GM12878 (cell line): ENCODE measurements at regions not wholly inside any gene's neighbourhood (a gene's known extent, or its start where the extent isn't known, plus 50 kb on each side); places are given as distances from the start of the nearest gene placed in this dataset.

Experiments used
- ATAC-seq: fragments of 200-7000 bp; cut with Tn5 transposase; 3 replicates; pipeline ENCODE4 v1.9.1; 2020; ENCODE audit warnings: mild to moderate bottlenecking, moderate library complexity
- BruUV-seq: library from RNA; stranded (reverse); fragments of 400-500 nt; replicated peaks from 2 replicates; lab custom pipeline; 2021; lab: Mats Ljungman, UMichigan
- CTCF ChIA-PET: fragments of 300-600 bp; sonication (Branson Sonifier 250); formaldehyde crosslinking; extraction: SDS; loops from one replicate; lab custom pipeline; 2021; ENCODE audit warnings: inconsistent platforms; lab: Yijun Ruan, JAX
- POLR2A ChIA-PET: fragments of 350-600 bp; formaldehyde crosslinking; extraction: SDS; loops from one replicate; lab custom pipeline; 2021; ENCODE audit warnings: inconsistent platforms; lab: Charles Lee
- RAD21 ChIA-PET: fragments of 300-600 bp; sonication (Branson Sonifier 250); formaldehyde crosslinking; loops from one replicate; lab custom pipeline; 2023; ENCODE audit warnings: antibody characterized with exemption; ENCODE audit not compliant: unreplicated experiment; lab: Charles Lee
- SMC1A ChIA-PET: fragments of 300-600 bp; sonication (Branson Sonifier 250); formaldehyde crosslinking; loops from one replicate; lab custom pipeline; 2023; ENCODE audit not compliant: unreplicated experiment, uncharacterized antibody; lab: Charles Lee
- DNase-seq: peaks from one replicate; pipeline ENCODE4 v3.0.0-alpha.2; 2011; ENCODE audit warnings: low read depth, low spot score
- FAIRE-seq: peaks from 3 replicates; lab custom pipeline; 2011; peaks lifted over from hg19 to GRCh38; lab: Jason Lieb, UNC
- H2AFZ ChIP-seq: 2 replicates; pipeline ENCODE4 v1.6.0; 2011; ENCODE audit warnings: low read depth, low read length, control low read depth; ENCODE audit not compliant: control insufficient read depth
- H3K27ac ChIP-seq: 2 replicates; pipeline ENCODE4 v1.5.1; 2011; ENCODE audit warnings: control low read depth; ENCODE audit not compliant: control insufficient read depth, insufficient read depth
- H3K27me3 ChIP-seq, 2 experiments: replicated peaks in 1 of 2; 2 replicates each; pipeline versions ENCODE4 v1.6.0 to v1.6.1; 2011; ENCODE audit warnings: low read length in 1 of 2; ENCODE audit not compliant: control insufficient read depth in 2 of 2, insufficient read depth in 2 of 2
- H3K36me3 ChIP-seq, 2 experiments: 2 replicates each; pipeline ENCODE4 v1.5.1; 2011; ENCODE audit warnings: low read length in 1 of 2; ENCODE audit not compliant: control insufficient read depth in 2 of 2, insufficient read depth in 2 of 2
- H3K4me1 ChIP-seq: 2 replicates; pipeline ENCODE4 v1.6.1; 2011; ENCODE audit warnings: mild to moderate bottlenecking, low read length, moderate library complexity, mixed read lengths; ENCODE audit not compliant: control insufficient read depth, insufficient read depth
- H3K4me2 ChIP-seq: 2 replicates; pipeline ENCODE4 v1.6.0; 2011; ENCODE audit warnings: control low read depth; ENCODE audit not compliant: control insufficient read depth, insufficient read depth
- H3K4me3 ChIP-seq: fragments of 200-600 bp; sonication (generic); 2 replicates; pipeline ENCODE4 v1.5.1; 2016
- H3K79me2 ChIP-seq: 2 replicates; pipeline ENCODE4 v1.6.0; 2011; ENCODE audit warnings: low read length; ENCODE audit not compliant: control insufficient read depth, insufficient read depth
- H3K9ac ChIP-seq: 2 replicates; pipeline ENCODE4 v1.8.0; 2011; ENCODE audit warnings: low read length, control low read depth, mixed read lengths; ENCODE audit not compliant: control insufficient read depth, insufficient read depth
- H3K9me3 ChIP-seq: replicated peaks from 3 replicates; pipeline ENCODE4 v1.5.1; 2011; ENCODE audit warnings: mild to moderate bottlenecking, low read length; ENCODE audit not compliant: control insufficient read depth, insufficient read depth
- H4K20me1 ChIP-seq: 2 replicates; pipeline ENCODE4 v1.6.0; 2011; ENCODE audit not compliant: control insufficient read depth, insufficient read depth
- BHLHE40 ChIP-seq, 2 experiments: fragments of 450-650 bp in 1 of 2; IDR thresholded peaks; 2 replicates each; pipeline ENCODE4 v1.6.1; 2011 to 2017; ENCODE audit warnings: low read depth in 2 of 2, borderline replicate concordance in 1 of 2, improper control_type of control experiment in 1 of 2, low read length in 1 of 2, mild to moderate bottlenecking in 1 of 2
- CBX3 ChIP-seq: fragments of 200-600 bp; sonication (generic); IDR thresholded peaks from 2 replicates; pipeline ENCODE4 v1.6.1; 2016; ENCODE audit warnings: low read depth, borderline replicate concordance
- CHD1 ChIP-seq: IDR thresholded peaks from 2 replicates; pipeline ENCODE4 v1.6.1; 2012; ENCODE audit warnings: low read depth, low read length, improper control_type of control experiment
- IRF4 ChIP-seq: IDR thresholded peaks from 2 replicates; pipeline ENCODE4 v1.6.1; 2011; ENCODE audit warnings: low read depth, low read length
- RB1 ChIP-seq: fragments of 450-650 bp; formaldehyde crosslinking; IDR thresholded peaks from 2 replicates; pipeline ENCODE4 v1.6.1; 2017; ENCODE audit warnings: mild to moderate bottlenecking, borderline replicate concordance
- SMC3 ChIP-seq: IDR thresholded peaks from 2 replicates; pipeline ENCODE4 v1.6.1; 2011; ENCODE audit warnings: low read length, improper control_type of control experiment, borderline replicate concordance
- WGBS: methylation state at CpG from one replicate; pipeline ENCODE4 v1.1.6; 2016; ENCODE audit warnings: low lambda C conversion rate; ENCODE audit not compliant: insufficient replicate concordance, insufficient coverage; ENCODE audit errors: missing lambda C conversion rate; 5-methylcytosine and 5-hydroxymethylcytosine counted together
- in situ Hi-C: fragments of 300-500 bp; cut with MboI; formaldehyde crosslinking; loops from 9 replicates; pipeline ENCODE4 v1.14.3; 2018; ENCODE audit warnings: mixed read lengths
- intact Hi-C: fragments of 100-400 bp; cut with micrococcal nuclease; formaldehyde crosslinking; loops from one replicate; pipeline ENCODE4 v1.14.2; 2022; ENCODE audit not compliant: unreplicated experiment
- TF ChIP-seq, protein P1 (sequence below): IDR thresholded peaks from 2 replicates; pipeline ENCODE4 v1.6.1; 2012; ENCODE audit warnings: mild to moderate bottlenecking, low read depth, low read length
- TF ChIP-seq, protein P2 (sequence below): IDR thresholded peaks from 2 replicates; pipeline ENCODE4 v1.6.1; 2012; ENCODE audit warnings: low read depth, low read length, improper control_type of control experiment
- TF ChIP-seq, protein P3 (sequence below), 3 experiments: IDR thresholded peaks in 2 of 3; conservative IDR thresholded peaks in 1 of 3; 2 replicates each; pipeline ENCODE4 v1.5.1; 2011; ENCODE audit warnings: low read depth in 3 of 3, low read length in 3 of 3, mild to moderate bottlenecking in 3 of 3, control low read depth in 2 of 3, moderate library complexity in 2 of 3, inconsistent platforms in 1 of 3, mixed read lengths in 1 of 3; ENCODE audit not compliant: control insufficient read depth in 2 of 3, insufficient read depth in 1 of 3; ENCODE audit errors: extremely low read depth in 1 of 3

DNA sequence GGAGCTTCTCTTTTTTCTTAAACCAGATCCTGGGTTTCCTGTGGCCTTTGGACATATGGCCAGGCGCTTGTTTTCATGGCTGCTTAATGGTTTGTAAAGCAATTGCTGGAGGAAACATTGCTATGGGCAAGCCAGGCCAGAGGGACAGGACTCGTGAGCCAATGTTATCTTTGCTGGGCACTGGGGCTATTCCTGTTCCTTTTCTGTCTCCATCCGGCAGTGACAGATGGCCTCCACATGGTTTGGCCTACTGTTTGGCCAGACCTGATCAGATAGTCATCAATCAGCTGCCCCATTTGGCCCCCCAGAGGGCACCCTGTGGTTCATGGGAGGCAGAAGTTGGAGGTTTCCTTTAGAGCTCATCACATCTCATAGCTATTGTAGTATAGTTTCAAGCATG is 326.1 kb upstream of the ROPN1 start (continued):
- TF ChIP-seq, protein P1, sequence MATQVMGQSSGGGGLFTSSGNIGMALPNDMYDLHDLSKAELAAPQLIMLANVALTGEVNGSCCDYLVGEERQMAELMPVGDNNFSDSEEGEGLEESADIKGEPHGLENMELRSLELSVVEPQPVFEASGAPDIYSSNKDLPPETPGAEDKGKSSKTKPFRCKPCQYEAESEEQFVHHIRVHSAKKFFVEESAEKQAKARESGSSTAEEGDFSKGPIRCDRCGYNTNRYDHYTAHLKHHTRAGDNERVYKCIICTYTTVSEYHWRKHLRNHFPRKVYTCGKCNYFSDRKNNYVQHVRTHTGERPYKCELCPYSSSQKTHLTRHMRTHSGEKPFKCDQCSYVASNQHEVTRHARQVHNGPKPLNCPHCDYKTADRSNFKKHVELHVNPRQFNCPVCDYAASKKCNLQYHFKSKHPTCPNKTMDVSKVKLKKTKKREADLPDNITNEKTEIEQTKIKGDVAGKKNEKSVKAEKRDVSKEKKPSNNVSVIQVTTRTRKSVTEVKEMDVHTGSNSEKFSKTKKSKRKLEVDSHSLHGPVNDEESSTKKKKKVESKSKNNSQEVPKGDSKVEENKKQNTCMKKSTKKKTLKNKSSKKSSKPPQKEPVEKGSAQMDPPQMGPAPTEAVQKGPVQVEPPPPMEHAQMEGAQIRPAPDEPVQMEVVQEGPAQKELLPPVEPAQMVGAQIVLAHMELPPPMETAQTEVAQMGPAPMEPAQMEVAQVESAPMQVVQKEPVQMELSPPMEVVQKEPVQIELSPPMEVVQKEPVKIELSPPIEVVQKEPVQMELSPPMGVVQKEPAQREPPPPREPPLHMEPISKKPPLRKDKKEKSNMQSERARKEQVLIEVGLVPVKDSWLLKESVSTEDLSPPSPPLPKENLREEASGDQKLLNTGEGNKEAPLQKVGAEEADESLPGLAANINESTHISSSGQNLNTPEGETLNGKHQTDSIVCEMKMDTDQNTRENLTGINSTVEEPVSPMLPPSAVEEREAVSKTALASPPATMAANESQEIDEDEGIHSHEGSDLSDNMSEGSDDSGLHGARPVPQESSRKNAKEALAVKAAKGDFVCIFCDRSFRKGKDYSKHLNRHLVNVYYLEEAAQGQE = no peak
- TF ChIP-seq RB1 (no peak), IRF4 (no peak)

DNA sequence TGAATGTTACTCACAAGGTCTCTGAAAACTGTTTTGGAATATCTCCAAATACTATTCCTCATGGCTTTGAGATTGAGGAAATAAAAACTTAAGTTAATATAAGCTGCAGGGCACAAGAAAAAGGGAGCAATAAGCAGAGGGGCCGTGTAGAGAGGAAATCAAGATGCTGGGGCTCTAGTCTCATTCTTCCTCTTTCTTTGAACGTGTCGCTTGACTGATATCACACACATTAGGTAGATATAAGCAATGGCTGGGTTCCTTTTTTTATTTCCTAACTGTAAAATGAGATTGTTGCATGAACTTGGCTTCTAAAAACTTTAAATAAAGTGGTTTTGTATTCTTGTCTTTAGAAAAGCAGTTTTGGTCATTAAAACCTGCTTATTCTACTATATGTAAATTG is 326.7 kb upstream of the ROPN1 start:
- 0 out of 4 replicates have a peak, but pooled peaks cover 0 to 1% of the 10 kb centered on the region in 2 experiments for H3K27me3 ChIP-seq
- no peaks in the 10 kb centered on the region for H3K4me1 ChIP-seq
- DNase-seq = no peak
- ChIA-PET POLR2A (no interaction called here), CTCF (interaction anchor here (0.8 to 1.2 kb wide), 3 partner anchors 8 to 149 kb away, joined by 3 to 5 read pairs (median 4); no protein-coding TSS in a partner anchor), RAD21 (no interaction called here)
- no peak for FAIRE-seq
- H2AFZ ChIP-seq = no peak overlapping the region
- H3K4me2 ChIP-seq = no peak overlapping the region
- intact Hi-C loops = no loop called here
- H3K36me3 ChIP-seq = no peaks in the 10 kb centered on the region
- no peak overlapping the region for H3K4me3 ChIP-seq
- 2% methylated on average over 3 of the region's 3 CpGs for WGBS
- BruUV-seq = no TSS peak
- no peak overlapping the region for H3K27ac ChIP-seq
- H3K79me2 ChIP-seq = no peaks in the 10 kb centered on the region
- ATAC-seq = no peak
- TF ChIP-seq SMC3 (no peak), BHLHE40 (IDR thresholded peaks at IDR 0.05; ENCODE audit: borderline replicate concordance in 1 of 2, low read depth in 2 of 2, low read length in 1 of 2) (no peak), CHD1 (no peak), CBX3 (no peak), RB1 (no peak)
- TF ChIP-seq, protein P2, sequence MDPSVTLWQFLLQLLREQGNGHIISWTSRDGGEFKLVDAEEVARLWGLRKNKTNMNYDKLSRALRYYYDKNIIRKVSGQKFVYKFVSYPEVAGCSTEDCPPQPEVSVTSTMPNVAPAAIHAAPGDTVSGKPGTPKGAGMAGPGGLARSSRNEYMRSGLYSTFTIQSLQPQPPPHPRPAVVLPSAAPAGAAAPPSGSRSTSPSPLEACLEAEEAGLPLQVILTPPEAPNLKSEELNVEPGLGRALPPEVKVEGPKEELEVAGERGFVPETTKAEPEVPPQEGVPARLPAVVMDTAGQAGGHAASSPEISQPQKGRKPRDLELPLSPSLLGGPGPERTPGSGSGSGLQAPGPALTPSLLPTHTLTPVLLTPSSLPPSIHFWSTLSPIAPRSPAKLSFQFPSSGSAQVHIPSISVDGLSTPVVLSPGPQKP = no peak
- TF ChIP-seq, protein P3, sequence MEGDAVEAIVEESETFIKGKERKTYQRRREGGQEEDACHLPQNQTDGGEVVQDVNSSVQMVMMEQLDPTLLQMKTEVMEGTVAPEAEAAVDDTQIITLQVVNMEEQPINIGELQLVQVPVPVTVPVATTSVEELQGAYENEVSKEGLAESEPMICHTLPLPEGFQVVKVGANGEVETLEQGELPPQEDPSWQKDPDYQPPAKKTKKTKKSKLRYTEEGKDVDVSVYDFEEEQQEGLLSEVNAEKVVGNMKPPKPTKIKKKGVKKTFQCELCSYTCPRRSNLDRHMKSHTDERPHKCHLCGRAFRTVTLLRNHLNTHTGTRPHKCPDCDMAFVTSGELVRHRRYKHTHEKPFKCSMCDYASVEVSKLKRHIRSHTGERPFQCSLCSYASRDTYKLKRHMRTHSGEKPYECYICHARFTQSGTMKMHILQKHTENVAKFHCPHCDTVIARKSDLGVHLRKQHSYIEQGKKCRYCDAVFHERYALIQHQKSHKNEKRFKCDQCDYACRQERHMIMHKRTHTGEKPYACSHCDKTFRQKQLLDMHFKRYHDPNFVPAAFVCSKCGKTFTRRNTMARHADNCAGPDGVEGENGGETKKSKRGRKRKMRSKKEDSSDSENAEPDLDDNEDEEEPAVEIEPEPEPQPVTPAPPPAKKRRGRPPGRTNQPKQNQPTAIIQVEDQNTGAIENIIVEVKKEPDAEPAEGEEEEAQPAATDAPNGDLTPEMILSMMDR (IDR thresholded peaks at IDR 0.05 in 2 of 3, conservative IDR thresholded peaks at IDR 0.05 in 1 of 3; ENCODE audit: control insufficient read depth in 2 of 3, extremely low read depth in 1 of 3, insufficient read depth in 1 of 3, low read depth in 3 of 3, low read length in 3 of 3) = no peak
- TF ChIP-seq, all 136 proteins: peak for 0
- Histone ChIP-seq H3K9ac (no peak overlapping the region), H4K20me1 (no peaks in the 10 kb centered on the region), H3K9me3 (no peaks in the 10 kb centered on the region)
- in situ Hi-C loops = no loop called here
- SMC1A ChIA-PET = interaction anchor here (1.6 to 1.8 kb wide), 2 partner anchors 12 to 29 kb away, joined by 4 to 7 read pairs; no protein-coding TSS in a partner anchor
